Activated T-helper 1 cell treated with anti-CD3 and anti-CD28 coated beads, Interleukin-2, amount 50 U/mL, for 16 hours (primary cell): ENCODE measurements at regions not wholly inside any gene's neighbourhood (a gene's known extent, or its start where the extent isn't known, plus 50 kb on each side); places are given as distances from the start of the nearest gene placed in this dataset.

ENCODE experiments used
- DNase-seq, 2 donors: peaks; one replicate each; pipeline ENCODE4 v3.0.0-alpha.2; 2020; ENCODE audit warnings: low read depth in 1 of 2, low spot score in 1 of 2

- DNase-seq: no peak
Measured at GRCh38 chr2:118300832-118301231, 212.6 kb downstream of the INSIG2 start.

DNA sequence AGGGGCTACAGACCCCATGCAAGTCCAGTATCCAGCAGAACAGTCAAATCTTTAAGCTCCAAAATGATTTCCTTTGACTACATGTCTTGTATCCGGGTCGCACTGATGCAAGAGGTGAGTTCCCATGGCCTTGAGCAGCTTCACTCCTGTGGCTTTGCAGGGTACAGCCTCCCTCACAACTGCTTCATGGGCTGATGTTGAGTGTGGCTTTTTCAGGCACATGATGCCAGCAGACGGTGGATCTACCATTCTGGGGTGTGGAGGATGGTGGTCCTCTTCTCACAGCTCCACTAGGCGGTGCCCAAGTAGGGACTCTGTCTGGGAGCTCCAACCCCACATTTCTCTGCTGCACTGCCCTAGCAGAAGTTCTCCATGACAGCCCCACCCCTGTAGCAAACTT lies 208.4 kb downstream of the INSIG2 start:
- no peak for DNase-seq

GRCh38 chr2:118295592-118296390 lies 207.5 kb downstream of the INSIG2 start:
- DNase-seq: no peak

- no peak for DNase-seq
Measured at GRCh38 chr2:118294063-118294462, 205.8 kb downstream of the INSIG2 start.

DNA sequence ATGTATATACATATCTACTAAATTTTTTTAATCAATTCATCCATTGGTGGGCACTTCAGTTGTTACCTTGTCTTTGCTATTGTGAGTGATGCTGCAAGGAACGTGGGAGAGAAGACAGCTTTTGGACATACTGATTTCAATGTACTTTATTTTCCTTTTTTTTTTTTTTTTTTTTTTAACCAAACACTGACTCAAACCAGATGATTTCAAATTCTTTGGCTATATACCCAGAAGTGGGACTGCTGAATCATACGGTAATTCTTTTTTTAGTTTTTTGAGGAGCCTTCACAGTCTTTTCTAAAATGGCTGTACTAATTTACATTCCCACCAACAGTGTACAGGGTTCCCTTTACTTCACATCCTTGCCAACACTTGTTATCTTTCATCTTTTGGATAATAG lies 204.7 kb downstream of the INSIG2 start:
- no peak for DNase-seq

DNA sequence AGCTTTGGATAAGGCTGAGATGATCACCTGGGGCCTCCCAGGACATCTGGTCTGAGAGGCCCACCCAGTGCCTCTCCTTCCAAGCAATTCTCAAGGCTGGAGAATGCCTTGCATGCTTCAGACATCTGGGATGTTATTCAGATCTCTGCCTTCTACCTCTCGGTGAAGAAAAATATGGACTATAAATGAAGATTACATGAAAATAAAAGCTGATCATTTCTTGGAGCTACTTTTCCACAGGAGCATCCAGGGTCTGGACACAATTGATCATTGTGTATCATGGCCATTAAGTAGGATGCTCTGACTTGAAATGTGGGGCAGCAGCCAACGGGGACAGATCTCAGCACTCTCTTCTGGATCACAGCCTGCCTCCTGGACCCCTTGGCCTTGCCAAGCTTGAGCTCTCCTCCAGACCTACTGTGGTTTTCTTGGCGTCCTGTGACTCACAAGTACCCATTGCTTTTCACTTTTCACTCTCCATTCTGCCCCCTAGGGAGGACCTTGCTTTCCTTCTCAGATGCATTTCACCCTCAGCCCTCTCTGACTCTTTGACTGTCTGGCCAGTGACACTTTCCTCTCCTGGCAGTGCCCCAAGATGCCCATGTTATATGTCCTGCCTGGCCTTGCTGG lies 203.1 kb downstream of the INSIG2 start:
- DNase-seq: no peak

DNA sequence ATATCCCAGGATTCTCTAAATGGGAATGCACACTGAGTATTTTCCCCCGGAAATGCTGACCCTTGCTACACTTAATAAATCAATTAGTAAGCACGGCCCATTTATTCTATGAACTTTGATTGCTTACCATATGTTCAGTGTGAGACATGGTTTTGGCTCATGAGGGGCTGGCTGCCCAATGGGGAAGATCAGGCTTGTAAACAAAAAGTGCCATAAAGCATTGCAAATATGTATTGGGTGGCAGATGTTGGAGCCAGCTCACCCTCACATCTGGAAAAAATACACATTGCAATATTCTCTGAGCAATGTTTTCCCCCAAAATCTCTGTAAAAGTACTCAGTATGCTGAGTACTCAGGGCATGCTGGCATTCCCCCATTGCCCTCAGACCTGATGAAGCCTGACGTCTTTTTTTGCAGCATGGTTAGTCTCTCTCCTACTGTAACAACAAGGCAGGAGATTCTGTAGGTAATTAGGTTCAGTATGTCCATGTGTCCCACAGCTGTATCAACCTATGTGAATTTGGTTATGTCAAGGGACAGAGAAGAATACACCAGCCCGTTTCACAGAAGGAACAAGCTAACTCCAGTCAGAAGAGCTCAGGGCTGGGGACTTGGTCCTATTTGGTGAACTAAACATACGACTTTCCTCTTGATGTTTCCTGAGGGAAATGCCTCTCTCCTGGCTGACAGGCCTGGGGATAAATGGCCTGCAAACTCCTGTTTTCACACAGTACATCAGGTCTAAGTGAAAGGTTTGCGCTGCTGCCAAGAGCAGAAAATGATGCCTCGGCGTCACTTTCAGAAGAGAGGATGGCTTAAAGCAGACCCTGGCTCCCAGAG lies 202.4 kb downstream of the INSIG2 start:
- DNase-seq: no peak

- no peak for DNase-seq
Measured at GRCh38 chr2:118279005-118279404, 190.7 kb downstream of the INSIG2 start.

DNA sequence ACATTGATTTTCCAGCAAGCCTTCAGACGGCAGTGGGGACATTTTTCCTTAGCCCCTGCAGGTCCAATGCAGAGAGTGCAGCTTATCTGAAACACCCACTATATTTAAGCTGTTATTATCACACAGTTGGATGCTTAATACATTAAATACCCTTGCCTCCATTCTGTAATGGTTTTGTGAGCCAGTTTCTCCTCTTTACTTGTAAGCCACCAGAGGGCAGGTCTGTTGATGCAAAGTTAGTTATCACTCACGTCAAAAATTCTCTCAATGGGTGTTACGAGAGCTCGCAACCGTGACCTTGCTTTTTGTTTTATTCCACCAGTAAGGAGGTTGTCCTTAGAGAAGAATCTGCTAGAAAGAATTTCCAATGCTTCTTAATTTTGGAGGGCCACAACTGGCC lies 189.8 kb downstream of the INSIG2 start:
- DNase-seq: no peak

GRCh38 chr2:118274841-118275510 lies 186.7 kb downstream of the INSIG2 start:
- no peak for DNase-seq

DNA sequence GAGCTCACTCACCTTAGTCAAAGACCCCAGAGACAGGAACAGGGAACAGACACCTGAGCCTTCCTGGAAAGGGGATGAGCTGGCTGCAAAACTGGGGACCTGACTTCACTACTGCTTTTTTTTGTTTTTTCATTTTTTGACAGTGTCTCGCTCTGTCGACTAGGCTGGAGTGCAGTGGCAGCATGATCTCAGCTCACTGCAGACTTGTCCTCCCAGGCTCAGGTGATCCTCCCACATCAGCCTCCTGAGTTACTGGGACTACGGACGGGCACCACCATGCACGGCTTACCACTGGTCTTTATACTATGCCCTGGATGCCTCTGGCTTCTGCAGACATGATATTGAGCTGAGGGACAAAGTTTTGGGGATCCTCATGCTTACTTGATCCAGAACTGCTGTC lies 184.1 kb downstream of the INSIG2 start:
- DNase-seq: no peak

GRCh38 chr2:118269408-118270051 lies 181.3 kb downstream of the INSIG2 start:
- DNase-seq: no peak

DNA sequence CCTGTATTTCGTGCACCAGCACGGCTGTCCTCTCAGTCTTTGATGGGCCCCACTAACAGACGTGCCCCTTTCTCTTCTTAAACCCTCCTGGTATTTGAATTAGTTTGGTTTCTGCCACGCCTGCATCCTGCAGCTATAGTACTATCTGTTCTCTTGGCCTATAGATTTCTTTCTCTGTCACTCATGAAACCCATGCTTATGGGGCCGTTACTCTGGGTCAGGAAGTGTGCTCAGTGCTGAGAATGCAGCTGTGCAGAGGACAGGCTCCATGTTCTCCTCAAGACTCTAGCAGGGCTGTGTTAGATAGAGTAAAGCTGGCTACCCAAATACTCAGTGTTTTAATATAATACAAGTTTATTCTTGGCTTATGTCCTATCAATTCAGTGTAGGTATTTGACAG lies 180.0 kb downstream of the INSIG2 start:
- DNase-seq: no peak

DNA sequence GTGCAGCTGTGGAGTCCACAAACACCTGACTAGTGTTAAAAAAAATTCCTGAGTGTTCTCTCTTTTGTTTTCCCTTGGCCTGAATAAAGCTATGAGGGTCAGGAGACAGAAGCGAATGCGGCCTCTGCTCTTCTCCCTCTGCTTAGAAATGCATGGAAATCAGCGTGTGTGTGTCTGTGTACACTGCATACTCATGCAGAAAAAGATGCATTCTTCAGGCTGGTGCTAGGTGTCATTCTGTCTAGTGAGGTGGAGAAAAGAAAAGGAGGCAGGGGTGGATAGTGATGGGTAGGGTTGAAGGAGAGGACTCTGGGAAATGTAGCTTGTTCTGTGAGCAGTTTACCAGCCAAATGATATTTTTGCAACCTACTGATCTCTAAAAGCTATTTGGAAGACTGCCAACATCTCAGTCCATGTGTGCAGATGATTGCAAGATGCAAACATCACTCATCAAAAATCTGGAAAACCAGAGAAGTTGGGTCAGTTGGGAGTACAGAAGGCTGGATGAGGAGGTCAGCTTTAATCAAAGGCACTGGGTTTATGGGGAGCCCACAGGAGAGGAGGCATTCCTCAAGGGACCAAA lies 177.7 kb downstream of the INSIG2 start:
- DNase-seq: no peak

DNA sequence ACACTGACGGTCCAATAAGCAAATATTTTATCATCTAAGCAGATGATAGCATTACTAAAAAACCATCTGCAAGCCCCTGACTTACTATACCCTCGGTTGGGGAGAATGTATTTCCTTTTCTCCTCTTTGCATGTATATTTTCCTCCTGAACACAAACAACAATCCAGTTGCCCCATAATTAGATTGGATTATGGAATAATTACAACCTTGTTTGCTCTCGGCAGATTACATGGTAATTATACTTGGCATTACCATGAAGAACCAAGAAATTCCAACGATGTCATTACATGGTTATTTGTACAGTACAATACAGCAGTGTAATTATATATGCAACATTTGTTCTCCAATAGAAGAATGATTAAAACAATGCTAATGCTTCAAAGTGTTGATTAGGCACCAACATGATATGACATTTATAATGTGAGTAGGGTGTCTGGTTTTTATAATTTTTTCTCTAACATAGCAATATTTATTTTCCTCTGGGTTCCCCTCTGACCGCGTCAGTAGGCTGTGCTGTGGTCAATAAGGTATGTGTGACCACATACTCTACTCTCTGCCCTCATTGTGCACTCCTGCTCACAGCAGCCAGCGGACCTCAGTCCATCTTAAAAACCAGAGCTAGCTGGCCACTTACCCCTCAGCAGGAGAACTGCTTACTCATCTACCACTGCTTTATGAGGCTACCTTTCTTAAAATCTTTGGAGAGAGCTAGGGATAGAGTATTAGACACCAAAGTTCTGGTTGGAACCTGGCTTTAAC lies 176.1 kb downstream of the INSIG2 start:
- no peak for DNase-seq

DNA sequence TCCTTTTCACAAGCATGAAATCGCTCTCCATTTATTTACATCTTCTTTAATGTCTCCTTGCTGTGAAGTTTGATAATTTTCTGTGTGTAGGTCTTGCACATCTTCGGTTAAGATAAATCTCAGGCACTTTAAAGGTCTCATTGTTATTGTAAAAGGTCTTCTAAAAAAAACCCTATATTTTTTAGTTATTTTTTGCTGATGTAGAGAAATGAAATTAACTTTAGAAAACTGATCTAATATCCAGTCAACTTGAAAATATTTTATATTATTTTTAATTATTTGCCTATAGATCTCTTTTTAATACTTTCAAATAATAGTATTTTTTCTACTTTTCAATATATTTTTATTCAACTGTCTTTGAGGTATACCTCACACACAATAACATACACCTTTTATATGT lies 169.4 kb downstream of the INSIG2 start:
- DNase-seq: no peak

DNA sequence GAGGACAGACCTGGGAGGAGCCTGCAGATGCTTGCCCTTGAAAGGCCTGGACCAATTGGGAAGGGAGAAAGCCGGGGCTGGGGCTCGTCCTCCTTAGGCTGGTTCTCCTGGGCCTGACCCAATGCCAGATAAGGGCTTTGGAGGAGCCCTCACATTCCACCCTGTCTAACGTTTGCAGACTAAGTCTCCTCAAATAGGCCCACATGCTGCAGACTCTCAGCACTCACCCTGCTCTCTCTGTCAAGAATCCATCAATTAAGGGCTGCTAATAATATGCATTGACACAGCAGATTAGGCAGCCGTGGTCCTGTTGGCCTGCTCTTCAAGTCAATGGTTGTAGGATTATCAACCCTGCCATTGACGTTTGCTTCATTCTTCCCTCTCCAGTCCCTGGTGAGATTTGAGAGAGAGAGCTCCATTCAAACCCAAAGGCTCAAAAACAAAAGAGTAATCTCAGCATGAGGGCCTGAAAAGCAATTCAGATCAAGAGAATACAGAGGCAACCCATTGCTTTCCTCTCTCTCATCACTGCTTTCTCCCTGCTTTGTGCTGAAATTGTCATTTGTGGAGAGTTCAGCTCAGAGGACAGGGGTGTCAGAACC lies 167.6 kb downstream of the INSIG2 start:
- DNase-seq: no peak

DNA sequence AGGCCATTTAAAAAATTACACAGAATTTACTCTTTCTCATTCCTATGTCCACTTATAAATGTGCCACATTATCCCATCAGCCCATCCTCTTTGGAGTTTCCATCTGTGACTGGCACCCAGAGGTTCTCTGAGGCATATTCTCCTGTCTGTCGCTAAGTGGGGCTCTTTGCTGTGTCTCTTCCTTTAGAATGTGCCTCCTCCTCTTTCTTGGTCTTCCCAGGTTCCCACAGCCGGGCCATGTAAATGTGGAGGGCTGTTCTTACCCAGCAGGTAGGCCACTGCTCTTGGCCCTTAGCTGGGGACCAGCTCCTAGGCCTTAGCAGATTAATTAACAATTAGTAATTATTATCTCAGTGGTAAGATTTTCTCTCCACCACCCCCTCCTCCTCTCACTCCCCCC lies 167.0 kb downstream of the INSIG2 start:
- DNase-seq: no peak

DNA sequence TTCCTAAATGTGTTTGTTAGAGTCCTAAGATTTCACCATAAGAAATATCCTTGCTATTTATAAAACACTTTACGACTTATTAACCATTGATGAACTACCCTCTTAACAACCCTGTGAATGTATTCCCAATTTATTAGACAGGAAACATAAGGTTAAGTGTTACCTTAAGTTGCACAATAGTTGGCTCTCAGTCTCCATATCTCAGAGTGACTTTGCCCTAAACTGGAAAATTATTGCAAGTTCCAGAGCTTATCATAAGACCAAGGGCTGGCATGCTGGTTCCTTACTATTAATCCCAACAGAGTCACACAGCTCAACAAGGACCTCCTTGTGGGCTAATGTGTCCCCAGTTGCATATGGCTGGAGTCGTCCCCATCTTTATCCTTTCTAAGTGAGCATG lies 165.8 kb downstream of the INSIG2 start:
- no peak for DNase-seq
